ENCODE measurements at regions not wholly inside any gene's neighbourhood (a gene's known extent, or its start where the extent isn't known, plus 50 kb on each side); places are given as distances from the start of the nearest gene placed in this dataset.

- peaks cover 42% of the 10 kb centered on the region for H3K27me3 ChIP-seq
- peaks cover 42% of the 10 kb centered on the region for H3K4me1 ChIP-seq
- Mint-ChIP-seq H3K27ac (no peak overlapping the region), H3K27me3 (ENCODE audit: insufficient read depth, low read depth) (peaks cover 12% of the 10 kb centered on the region), H3K36me3 (no peaks in the 10 kb centered on the region), H3K4me1 (peaks cover 64% of the 10 kb centered on the region), H3K4me3 (no peak overlapping the region), H3K9me3 (no peaks in the 10 kb centered on the region)
- no peak overlapping the region for H3K4me2 ChIP-seq
- H3K9me3 ChIP-seq (ENCODE audit: low read depth), result no peaks in the 10 kb centered on the region
- H4K20me1 ChIP-seq (ENCODE audit: low read depth), result peaks cover 9% of the 10 kb centered on the region
- H2AFZ ChIP-seq (replicated peaks), result no peak overlapping the region
- no peaks in the 10 kb centered on the region for H3F3A ChIP-seq (ENCODE audit: low read depth)
- TF ChIP-seq, protein P1, sequence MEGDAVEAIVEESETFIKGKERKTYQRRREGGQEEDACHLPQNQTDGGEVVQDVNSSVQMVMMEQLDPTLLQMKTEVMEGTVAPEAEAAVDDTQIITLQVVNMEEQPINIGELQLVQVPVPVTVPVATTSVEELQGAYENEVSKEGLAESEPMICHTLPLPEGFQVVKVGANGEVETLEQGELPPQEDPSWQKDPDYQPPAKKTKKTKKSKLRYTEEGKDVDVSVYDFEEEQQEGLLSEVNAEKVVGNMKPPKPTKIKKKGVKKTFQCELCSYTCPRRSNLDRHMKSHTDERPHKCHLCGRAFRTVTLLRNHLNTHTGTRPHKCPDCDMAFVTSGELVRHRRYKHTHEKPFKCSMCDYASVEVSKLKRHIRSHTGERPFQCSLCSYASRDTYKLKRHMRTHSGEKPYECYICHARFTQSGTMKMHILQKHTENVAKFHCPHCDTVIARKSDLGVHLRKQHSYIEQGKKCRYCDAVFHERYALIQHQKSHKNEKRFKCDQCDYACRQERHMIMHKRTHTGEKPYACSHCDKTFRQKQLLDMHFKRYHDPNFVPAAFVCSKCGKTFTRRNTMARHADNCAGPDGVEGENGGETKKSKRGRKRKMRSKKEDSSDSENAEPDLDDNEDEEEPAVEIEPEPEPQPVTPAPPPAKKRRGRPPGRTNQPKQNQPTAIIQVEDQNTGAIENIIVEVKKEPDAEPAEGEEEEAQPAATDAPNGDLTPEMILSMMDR (IDR thresholded peaks at IDR 0.05), result no peak
- TF ChIP-seq EZH2 (IDR thresholded peaks at IDR 0.05) (no peak), EZH2phosphoT487 (IDR thresholded peaks at IDR 0.05) (no peak)
- no peaks in the 10 kb centered on the region for H3K79me2 ChIP-seq (ENCODE audit: low read depth)
- DNase-seq (ENCODE audit: low spot score), result no peak
- H3K4me3 ChIP-seq, result no peak overlapping the region
- H3K27ac ChIP-seq, result no peak overlapping the region
- H3K9ac ChIP-seq, result no peak overlapping the region
- no peaks in the 10 kb centered on the region for H3K36me3 ChIP-seq
Measured at GRCh38 chr10:129035052-129035827, 431.8 kb upstream of the MGMT start.

DNA sequence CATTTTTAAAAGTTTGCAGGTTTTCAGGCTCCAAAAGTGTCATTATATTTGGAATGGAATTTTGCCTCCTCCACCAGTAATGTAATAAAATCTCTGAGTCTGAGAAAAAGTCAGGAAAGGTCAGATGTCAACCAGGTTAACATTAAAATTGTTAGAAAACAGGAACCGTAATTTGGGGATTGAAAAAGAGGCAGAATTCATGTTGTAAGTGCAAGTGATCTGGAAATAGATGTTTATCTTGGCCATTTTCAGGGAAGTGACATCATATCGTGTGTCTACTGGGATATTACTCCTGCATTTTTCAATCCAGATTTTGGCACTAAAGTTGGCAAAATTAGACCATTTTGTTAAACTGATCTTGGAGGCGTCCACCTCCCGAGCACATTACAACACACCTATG is 428.5 kb upstream of the MGMT start:
- Mint-ChIP-seq H3K36me3 (no peaks in the 10 kb centered on the region), H3K27me3 (ENCODE audit: insufficient read depth, low read depth) (peaks cover 12% of the 10 kb centered on the region), H3K4me3 (no peak overlapping the region), H3K9me3 (no peaks in the 10 kb centered on the region), H3K27ac (no peak overlapping the region), H3K4me1 (peaks cover 42% of the 10 kb centered on the region)
- no peak overlapping the region for H2AFZ ChIP-seq (replicated peaks)
- peaks cover 24% of the 10 kb centered on the region for H3K27me3 ChIP-seq
- no peak overlapping the region for H3K4me3 ChIP-seq
- DNase-seq (ENCODE audit: low spot score), result no peak
- peaks cover 9% of the 10 kb centered on the region for H4K20me1 ChIP-seq (ENCODE audit: low read depth)
- H3K9me3 ChIP-seq (ENCODE audit: low read depth), result no peaks in the 10 kb centered on the region
- H3K27ac ChIP-seq, result no peak overlapping the region
- H3K9ac ChIP-seq, result no peak overlapping the region
- H3K36me3 ChIP-seq, result no peaks in the 10 kb centered on the region
- H3K79me2 ChIP-seq (ENCODE audit: low read depth), result no peaks in the 10 kb centered on the region
- peaks cover 32% of the 10 kb centered on the region for H3K4me1 ChIP-seq
- no peaks in the 10 kb centered on the region for H3F3A ChIP-seq (ENCODE audit: low read depth)
- H3K4me2 ChIP-seq, result no peak overlapping the region
- TF ChIP-seq, protein P1 (IDR thresholded peaks at IDR 0.05), result no peak
- TF ChIP-seq EZH2phosphoT487 (IDR thresholded peaks at IDR 0.05) (no peak), EZH2 (IDR thresholded peaks at IDR 0.05) (no peak)

- DNase-seq (ENCODE audit: low spot score), result peak; percentile 22
- H3K9me3 ChIP-seq (ENCODE audit: low read depth), result no peaks in the 10 kb centered on the region
- peaks cover 12% of the 10 kb centered on the region for H3K27me3 Mint-ChIP-seq (ENCODE audit: insufficient read depth, low read depth)
- no peak overlapping the region for H3K9ac ChIP-seq
- no peak overlapping the region for H3K4me3 Mint-ChIP-seq
- no peak overlapping the region for H2AFZ ChIP-seq (replicated peaks)
- no peaks in the 10 kb centered on the region for H3K79me2 ChIP-seq (ENCODE audit: low read depth)
- peaks cover 33% of the 10 kb centered on the region for H3K4me1 ChIP-seq
- H3K27ac ChIP-seq, result no peak overlapping the region
- no peaks in the 10 kb centered on the region for H3K9me3 Mint-ChIP-seq
- H4K20me1 ChIP-seq (ENCODE audit: low read depth), result no peaks in the 10 kb centered on the region
- no peaks in the 10 kb centered on the region for H3K36me3 ChIP-seq
- peaks cover 36% of the 10 kb centered on the region for H3K4me1 Mint-ChIP-seq
- no peak overlapping the region for H3K4me3 ChIP-seq
- H3K27ac Mint-ChIP-seq, result no peak overlapping the region
- no peaks in the 10 kb centered on the region for H3F3A ChIP-seq (ENCODE audit: low read depth)
- no peak for TF ChIP-seq EZH2 (IDR thresholded peaks at IDR 0.05)
- TF ChIP-seq EZH2phosphoT487 (IDR thresholded peaks at IDR 0.05), result no peak
- TF ChIP-seq, protein P1 (IDR thresholded peaks at IDR 0.05), result no peak
- peaks cover 19% of the 10 kb centered on the region for H3K27me3 ChIP-seq
- peak overlapping the region; percentile 42 for H3K4me2 ChIP-seq
- H3K36me3 Mint-ChIP-seq, result no peaks in the 10 kb centered on the region
Measured at GRCh38 chr10:129039406-129040370, 427.4 kb upstream of the MGMT start.
